ENCODE measurements at regions not wholly inside any gene's neighbourhood (a gene's known extent, or its start where the extent isn't known, plus 50 kb on each side); places are given as distances from the start of the nearest gene placed in this dataset.

DNA sequence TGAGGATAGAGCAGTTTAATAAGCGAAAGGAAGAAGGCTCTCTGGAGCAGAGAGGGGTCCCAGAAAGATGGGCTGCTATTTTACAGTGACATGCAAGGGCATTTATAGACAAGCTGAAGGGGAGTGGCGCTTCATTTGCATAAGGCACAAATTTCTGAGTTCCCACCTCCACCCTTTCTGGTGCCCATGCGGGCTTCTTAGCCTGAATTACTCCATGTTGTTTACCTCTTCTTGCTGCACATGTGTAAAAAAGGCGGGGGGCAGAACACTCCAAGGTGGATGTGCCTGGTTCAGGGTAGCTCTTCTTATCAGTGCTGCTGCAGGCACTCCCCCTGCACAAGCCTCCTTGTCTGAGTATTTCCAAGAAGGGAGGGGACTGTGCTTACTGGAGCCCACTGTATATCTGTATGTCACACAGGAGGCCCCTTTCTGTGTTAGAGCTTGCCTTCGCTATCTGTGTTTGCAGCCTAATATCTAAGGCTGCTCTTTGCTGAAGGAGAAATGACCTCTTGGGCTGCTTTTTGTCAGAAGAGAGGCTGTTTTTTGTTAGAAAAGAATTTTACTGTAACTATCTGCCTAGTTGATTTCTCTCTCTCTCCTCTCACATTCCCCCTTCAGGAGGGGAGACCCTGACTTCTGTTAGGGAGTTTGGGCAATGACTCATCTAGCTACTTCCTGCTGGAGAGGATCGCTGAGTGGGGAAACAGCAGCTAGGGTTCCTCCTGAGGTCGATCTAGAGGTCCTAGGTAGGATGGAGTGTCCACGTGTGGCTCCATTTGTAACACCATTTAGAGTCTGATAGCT, 1057.0 kb upstream of the CNTN5 start (continued):
- TF ChIP-seq BCLAF1 (IDR thresholded peaks at IDR 0.05; ENCODE audit: borderline replicate concordance in 1 of 2, control insufficient read depth in 1 of 2, low read depth in 2 of 2, low read length in 1 of 2) (peak in 1 of 2 experiments; percentile 60; a peak in 1 of 4 replicates), ZNF561 (CRISPR knock-in tag; conservative IDR thresholded peaks at IDR 0.05) (peak; percentile 96), ZNF324 (CRISPR knock-in tag; IDR thresholded peaks at IDR 0.05) (peak; percentile 92), MXI1 (IDR thresholded peaks at IDR 0.05; ENCODE audit: low read depth, low read length) (no peak), PCBP1 (IDR thresholded peaks at IDR 0.05; ENCODE audit: low read depth, low read length, poor library complexity, severe bottlenecking) (no peak), USF2 (CRISPR knock-in tag; IDR thresholded peaks at IDR 0.05) (no peak), ZNF764 (CRISPR knock-in tag; IDR thresholded peaks at IDR 0.05; ENCODE audit: low read depth) (peak; percentile 80), DIDO1 (tag; IDR thresholded peaks at IDR 0.05; ENCODE audit: low read depth) (peak; percentile 86), ZEB2 (IDR thresholded peaks at IDR 0.05) (peak; percentile 70; the same call in 1 of the 2 replicates), TAL1 (IDR thresholded peaks at IDR 0.05) (peak; percentile 96), NFIC (IDR thresholded peaks at IDR 0.05) (peak; percentile 84), MEF2A (IDR thresholded peaks at IDR 0.05; ENCODE audit: control insufficient read depth, low read depth, low read length) (peak; percentile 34; the same call in 1 of the 2 replicates), SMARCC2 (IDR thresholded peaks at IDR 0.05; ENCODE audit: low read depth) (peak; percentile 90), CREM (IDR thresholded peaks at IDR 0.05; ENCODE audit: low read depth) (peak; percentile 69), MNT (conservative IDR thresholded peaks at IDR 0.05) (peak; percentile 95 to 97), ETS2 (tag; IDR thresholded peaks at IDR 0.05; ENCODE audit: borderline replicate concordance, poor library complexity, severe bottlenecking) (peak; percentile 96), C11orf30 (IDR thresholded peaks at IDR 0.05; ENCODE audit: low read depth) (peak; percentile 56), MBD2 (IDR thresholded peaks at IDR 0.05; ENCODE audit: borderline replicate concordance, low read depth) (peak; percentile 67; the same call in 1 of the 2 replicates), BACH1 (tag; IDR thresholded peaks at IDR 0.05) (peak; percentile 93), HLTF (IDR thresholded peaks at IDR 0.05) (no peak)
- TF ChIP-seq, protein P1, sequence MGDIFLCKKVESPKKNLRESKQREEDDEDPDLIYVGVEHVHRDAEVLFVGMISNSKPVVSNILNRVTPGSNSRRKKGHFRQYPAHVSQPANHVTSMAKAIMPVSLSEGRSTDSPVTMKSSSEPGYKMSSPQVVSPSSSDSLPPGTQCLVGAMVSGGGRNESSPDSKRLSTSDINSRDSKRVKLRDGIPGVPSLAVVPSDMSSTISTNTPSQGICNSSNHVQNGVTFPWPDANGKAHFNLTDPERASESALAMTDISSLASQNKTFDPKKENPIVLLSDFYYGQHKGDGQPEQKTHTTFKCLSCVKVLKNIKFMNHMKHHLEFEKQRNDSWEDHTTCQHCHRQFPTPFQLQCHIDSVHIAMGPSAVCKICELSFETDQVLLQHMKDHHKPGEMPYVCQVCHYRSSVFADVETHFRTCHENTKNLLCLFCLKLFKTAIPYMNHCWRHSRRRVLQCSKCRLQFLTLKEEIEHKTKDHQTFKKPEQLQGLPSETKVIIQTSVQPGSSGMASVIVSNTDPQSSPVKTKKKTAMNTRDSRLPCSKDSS (IDR thresholded peaks at IDR 0.05; ENCODE audit: low read depth, partially characterized antibody): no peak

All from K562 (cell line).